HepG2 (cell line): ENCODE measurements at regions not wholly inside any gene's neighbourhood (a gene's known extent, or its start where the extent isn't known, plus 50 kb on each side); places are given as distances from the start of the nearest gene placed in this dataset.

Experiments used
- ARID5B ChIP-seq: IDR thresholded peaks from 2 replicates; pipeline ENCODE4 v1.4.0; 2020; ENCODE audit warnings: mild to moderate bottlenecking, missing genetic modification reagents
- GMEB1 ChIP-seq: sonication (generic); formaldehyde crosslinking; IDR thresholded peaks from 2 replicates; pipeline ENCODE4 v1.5.1; 2020; ENCODE audit warnings: missing genetic modification reagents, mild to moderate bottlenecking, borderline replicate concordance
- HMGXB3 ChIP-seq: sonication (generic); formaldehyde crosslinking; IDR thresholded peaks from 2 replicates; pipeline ENCODE4 v1.4.0; 2020; ENCODE audit warnings: missing genetic modification reagents, borderline replicate concordance
- HNRNPH1 ChIP-seq: fragments of 200-400 bp; formaldehyde crosslinking; optimal IDR thresholded peaks from 2 replicates; pipeline ENCODE3; 2017; ENCODE audit warnings: mild to moderate bottlenecking, low read depth, low read length
- MIER3 ChIP-seq: IDR thresholded peaks from 2 replicates; pipeline ENCODE4 v1.6.1; 2016; ENCODE audit warnings: missing compliant biosample characterization, borderline replicate concordance
- PHB2 ChIP-seq: fragments of 450-650 bp; IDR thresholded peaks from 2 replicates; pipeline ENCODE4 v1.6.1; 2018; ENCODE audit not compliant: partially characterized antibody
- STAT5B ChIP-seq: sonication (generic); formaldehyde crosslinking; IDR thresholded peaks from 2 replicates; pipeline ENCODE4 v1.4.0; 2020; ENCODE audit warnings: missing genetic modification reagents
- ZMAT3 ChIP-seq: sonication (generic); formaldehyde crosslinking; conservative IDR thresholded peaks from 2 replicates; pipeline ENCODE4 v1.7.0; 2021; ENCODE audit warnings: missing genetic modification reagents
- ZNF557 ChIP-seq: sonication (generic); formaldehyde crosslinking; IDR thresholded peaks from 2 replicates; pipeline ENCODE4 v1.4.0; 2020; ENCODE audit warnings: missing genetic modification reagents
- ZNF570 ChIP-seq: sonication (generic); formaldehyde crosslinking; IDR thresholded peaks from 2 replicates; pipeline ENCODE4 v1.4.0; 2020; ENCODE audit warnings: mild to moderate bottlenecking, missing genetic modification reagents, borderline replicate concordance
- ZNF687 ChIP-seq: sonication (generic); formaldehyde crosslinking; IDR thresholded peaks from 2 replicates; pipeline ENCODE4 v1.5.1; 2020; ENCODE audit warnings: mild to moderate bottlenecking, missing genetic modification reagents, moderate library complexity
- ZNF780A ChIP-seq: sonication (generic); formaldehyde crosslinking; IDR thresholded peaks from 2 replicates; pipeline ENCODE4 v1.8.0; 2022; ENCODE audit warnings: mild to moderate bottlenecking, missing genetic modification reagents, moderate library complexity
- ZNF878 ChIP-seq: sonication (generic); formaldehyde crosslinking; IDR thresholded peaks from 2 replicates; pipeline ENCODE4 v1.8.1; 2023; ENCODE audit warnings: mild to moderate bottlenecking, missing genetic modification reagents, moderate library complexity
- ZSCAN29 ChIP-seq: sonication (generic); formaldehyde crosslinking; conservative IDR thresholded peaks from 2 replicates; pipeline ENCODE4 v1.4.0; 2020; ENCODE audit warnings: mild to moderate bottlenecking, missing genetic modification reagents

GRCh38 chr7:45973725-45974532 lies 52.9 kb upstream of the IGFBP3 start (continued):
- TF ChIP-seq ARID5B (CRISPR knock-in tag), result peak; percentile 93
- TF ChIP-seq ZNF687, result peak; percentile 77
- no peak for TF ChIP-seq PHB2
- TF ChIP-seq HMGXB3 (CRISPR knock-in tag), result no peak
- TF ChIP-seq ZNF878 (CRISPR knock-in tag), result 0 out of 2 replicates have a peak, but pooled peaks have one; percentile 54
- no peak for TF ChIP-seq GMEB1 (CRISPR knock-in tag)
- no peak for TF ChIP-seq HNRNPH1
- TF ChIP-seq ZMAT3 (CRISPR knock-in tag), result no peak
- TF ChIP-seq ZNF570 (CRISPR knock-in tag), result no peak
- no peak; the same call in 1 of the 2 replicates for TF ChIP-seq ZSCAN29
- no peak for TF ChIP-seq STAT5B (CRISPR knock-in tag)
- TF ChIP-seq MIER3 (CRISPR knock-in tag), result peak; percentile 45; the same call in 1 of the 2 replicates
- TF ChIP-seq ZNF557 (CRISPR knock-in tag), result 0 out of 2 replicates have a peak, but pooled peaks have one; percentile 40
- no peak for TF ChIP-seq ZNF780A (CRISPR knock-in tag)
